ENCODE measurements at regions not wholly inside any gene's neighbourhood (a gene's known extent, or its start where the extent isn't known, plus 50 kb on each side); places are given as distances from the start of the nearest gene placed in this dataset.

GRCh38 chr4:115575851-115576250 is 462.4 kb upstream of the NDST4 start:
- no peak for TF ChIP-seq POLR2A (IDR thresholded peaks at IDR 0.05)
- TF ChIP-seq CTCF (IDR thresholded peaks at IDR 0.05) = no peak
- ATAC-seq = no peak

GRCh38 chr4:115562506-115562905 is 449.1 kb upstream of the NDST4 start:
- H3K27me3 ChIP-seq = no peaks in the 10 kb centered on the region
- H3K4me1 ChIP-seq = no peaks in the 10 kb centered on the region
- intact Hi-C loops (cut with DNase I) = no loop called here
- H3K27ac ChIP-seq = no peak overlapping the region
- H3K9me3 ChIP-seq = no peaks in the 10 kb centered on the region
- H3K36me3 ChIP-seq = no peaks in the 10 kb centered on the region
- WGBS, 4 donors = 14 to 22% (median 16%) methylated on average over 2 of the region's 2 CpGs
- DNase-seq = no peak
- ATAC-seq = no peak
- TF ChIP-seq POLR2A (IDR thresholded peaks at IDR 0.05) = no peak
- no peak for TF ChIP-seq CTCF (IDR thresholded peaks at IDR 0.05)
- H3K4me3 ChIP-seq = no peak overlapping the region

More at GRCh38 chr4:115575851-115576250, 462.4 kb upstream of the NDST4 start:
- intact Hi-C loops (cut with DNase I) = no loop called here
- WGBS, 4 donors = 46 to 68% (median 53%) methylated on average over 1 of the region's 1 CpG
- no peak for DNase-seq
- Histone ChIP-seq H3K36me3 (no peaks in the 10 kb centered on the region), H3K9me3 (peaks cover 0 to 23% (median 11%) of the 10 kb centered on the region in 12 donors), H3K4me1 (no peaks in the 10 kb centered on the region), H3K27me3 (no peaks in the 10 kb centered on the region), H3K4me3 (no peak overlapping the region), H3K27ac (no peak overlapping the region)

- Histone ChIP-seq H3K36me3 (no peaks in the 10 kb centered on the region), H3K4me1 (no peaks in the 10 kb centered on the region), H3K9me3 (no peaks in the 10 kb centered on the region), H3K27ac (no peak overlapping the region), H3K27me3 (no peaks in the 10 kb centered on the region), H3K4me3 (no peak overlapping the region)
- DNase-seq = no peak
- intact Hi-C loops (cut with DNase I) = no loop called here
- 79 to 83% (median 80%) methylated on average over 2 of the region's 2 CpGs for WGBS, 4 donors
- ATAC-seq = no peak
- TF ChIP-seq CTCF (IDR thresholded peaks at IDR 0.05) (no peak), POLR2A (IDR thresholded peaks at IDR 0.05) (no peak)
Measured at GRCh38 chr4:115548123-115548522, 434.7 kb upstream of the NDST4 start.

- H3K9me3 ChIP-seq = no peaks in the 10 kb centered on the region
- TF ChIP-seq CTCF (IDR thresholded peaks at IDR 0.05) (peak in 5 of 12 donors; percentile 7 to 23 (median 7)), POLR2A (IDR thresholded peaks at IDR 0.05) (no peak)
- H3K4me1 ChIP-seq = no peaks in the 10 kb centered on the region
- H3K27ac ChIP-seq = no peak overlapping the region
- DNase-seq = no peak
- H3K4me3 ChIP-seq = no peak overlapping the region
- WGBS, 4 donors = 42 to 63% (median 54%) methylated on average over 2 of the region's 2 CpGs
- ATAC-seq = no peak
- intact Hi-C loops (cut with DNase I) = loop anchor here in 3 of 10 donors (5.0 to 10.0 kb wide), 3 partner anchors 443 to 453 kb away; no protein-coding TSS in a partner anchor
- no peaks in the 10 kb centered on the region for H3K36me3 ChIP-seq
- no peaks in the 10 kb centered on the region for H3K27me3 ChIP-seq
Measured at GRCh38 chr4:115537387-115537786, 424.0 kb upstream of the NDST4 start.

All from heart left ventricle (tissue), 16 donors.